Ovary (tissue), 7 donors: ENCODE measurements at regions not wholly inside any gene's neighbourhood (a gene's known extent, or its start where the extent isn't known, plus 50 kb on each side); places are given as distances from the start of the nearest gene placed in this dataset.

Source experiments
- DNase-seq, 5 donors: peaks; one replicate each; pipeline ENCODE4 v3.0.0-alpha.2; 2019 to 2020
- H3K27ac ChIP-seq, 2 donors: fragments of 200-600 bp; one replicate each; pipeline versions ENCODE4 v1.5.1 to v1.8.0; 2019 to 2022
- H3K27me3 ChIP-seq: fragments of 200-600 bp; one replicate; pipeline ENCODE4 v1.8.0; 2022
- H3K36me3 ChIP-seq: fragments of 200-600 bp; sonication (generic); one replicate; pipeline ENCODE4 v1.5.1; 2019
- H3K4me1 ChIP-seq: one replicate; pipeline ENCODE4 v1.8.1; 2013; ENCODE audit warnings: mild to moderate bottlenecking, moderate library complexity; ENCODE audit not compliant: insufficient read depth
- H3K4me3 ChIP-seq: fragments of 200-600 bp; sonication (generic); one replicate; pipeline ENCODE4 v1.5.1; 2017
- H3K9me3 ChIP-seq, 2 donors: fragments of 200-600 bp in 1 of 2; sonication (generic) in 1 of 2; one replicate each; pipeline versions ENCODE4 v1.5.1 to v1.8.1; 2013 to 2019; ENCODE audit warnings: mild to moderate bottlenecking in 1 of 2, moderate library complexity in 1 of 2
- CTCF ChIP-seq, 3 donors: fragments of 450-650 bp in 2 of 3; fragments of 200-600 bp in 1 of 3; IDR thresholded peaks; one replicate each; pipeline versions ENCODE4 v1.5.1 to v1.8.0; 2016 to 2022; ENCODE audit warnings: antibody characterized with exemption in 3 of 3, mild to moderate bottlenecking in 1 of 3
- EP300 ChIP-seq: sonication (generic); formaldehyde crosslinking; IDR thresholded peaks from one replicate; pipeline ENCODE4 v1.6.1; 2017; ENCODE audit warnings: antibody characterized with exemption
- POLR2A ChIP-seq: fragments of 450-650 bp; IDR thresholded peaks from one replicate; pipeline ENCODE4 v1.6.1; 2017; ENCODE audit warnings: antibody characterized with exemption, mild to moderate bottlenecking, moderate library complexity
- WGBS, 3 donors: extraction: QIAGEN DNeasy Blood & Tissue Kit in 1 of 3; methylation state at CpG; one replicate each; pipeline versions ENCODE4 v1.1.5 to v1.1.7; 2013 to 2017; 5-methylcytosine and 5-hydroxymethylcytosine counted together
- intact Hi-C, 4 donors: fragments of 100-400 bp; cut with DNase I; formaldehyde crosslinking; loops; one replicate each; pipeline versions ENCODE4 v1.11.0 to v1.15.1; 2022 to 2023
- donor health status: DM: no; HTN: no; CAD: no; lungs with moderate emphysema.
- donor health status: DM: no; HTN: no; CAD: no.
- donor health status: Bipolar disorder and iron deficiency.
- donor health status: DM: no; HTN: no; CAD: no.
- donor health status: DM: yes; HTN: yes; CAD: no.

DNA sequence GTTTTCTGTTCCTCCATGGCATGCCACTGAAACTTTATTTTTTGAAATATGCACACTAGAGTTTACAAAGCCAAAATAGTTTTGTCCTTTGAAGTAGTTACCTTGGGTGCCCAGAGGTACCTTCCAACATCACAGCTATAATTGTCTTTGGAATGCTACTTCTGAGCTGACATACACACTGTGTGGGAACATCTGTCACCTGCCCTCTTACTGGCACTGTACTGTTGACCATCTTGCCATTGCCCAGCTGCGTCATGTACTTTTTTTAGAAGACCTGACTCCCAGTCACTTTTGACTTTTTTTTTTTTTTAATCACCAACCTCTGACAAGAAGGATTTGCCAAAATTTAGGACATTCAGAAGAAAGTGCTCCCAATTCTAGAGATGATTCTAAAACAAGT is 200.5 kb upstream of the CXorf66 start:
- TF ChIP-seq EP300 (no peak), CTCF (IDR thresholded peaks at IDR 0.05) (no peak), POLR2A (no peak)
- no peak for DNase-seq
- no peak overlapping the region for H3K4me3 ChIP-seq
- no peaks in the 10 kb centered on the region for H3K36me3 ChIP-seq
- WGBS, 3 donors, result 73 to 84% (median 74%) methylated on average over 1 of the region's 1 CpG
- H3K27ac ChIP-seq, result no peak overlapping the region
- H3K4me1 ChIP-seq, result no peaks in the 10 kb centered on the region
- H3K27me3 ChIP-seq, result no peaks in the 10 kb centered on the region
- H3K9me3 ChIP-seq, result no peaks in the 10 kb centered on the region
- intact Hi-C loops, result no loop called here

GRCh38 chrX:140164391-140164790 is 199.1 kb upstream of the CXorf66 start:
- Histone ChIP-seq H3K27me3 (no peaks in the 10 kb centered on the region), H3K9me3 (no peaks in the 10 kb centered on the region), H3K4me3 (no peak overlapping the region), H3K36me3 (no peaks in the 10 kb centered on the region), H3K27ac (no peak overlapping the region), H3K4me1 (no peaks in the 10 kb centered on the region)
- intact Hi-C loops, result no loop called here
- 43 to 47% (median 45%) methylated on average over 5 of the region's 5 CpGs for WGBS, 3 donors
- no peak for TF ChIP-seq EP300
- TF ChIP-seq POLR2A, result no peak
- TF ChIP-seq CTCF (IDR thresholded peaks at IDR 0.05), result no peak
- DNase-seq, result no peak

GRCh38 chrX:140163371-140164159 is 198.2 kb upstream of the CXorf66 start:
- 64 to 82% (median 75%) methylated on average over 3 of the region's 3 CpGs for WGBS, 3 donors
- no peak overlapping the region for H3K27ac ChIP-seq
- H3K4me1 ChIP-seq, result no peaks in the 10 kb centered on the region
- no peaks in the 10 kb centered on the region for H3K36me3 ChIP-seq
- no peak overlapping the region for H3K4me3 ChIP-seq
- no peak for TF ChIP-seq EP300
- no peak for TF ChIP-seq CTCF (IDR thresholded peaks at IDR 0.05)
- no peak for TF ChIP-seq POLR2A
- H3K9me3 ChIP-seq, result no peaks in the 10 kb centered on the region
- no peak for DNase-seq
- intact Hi-C loops, result no loop called here
- H3K27me3 ChIP-seq, result no peaks in the 10 kb centered on the region

DNA sequence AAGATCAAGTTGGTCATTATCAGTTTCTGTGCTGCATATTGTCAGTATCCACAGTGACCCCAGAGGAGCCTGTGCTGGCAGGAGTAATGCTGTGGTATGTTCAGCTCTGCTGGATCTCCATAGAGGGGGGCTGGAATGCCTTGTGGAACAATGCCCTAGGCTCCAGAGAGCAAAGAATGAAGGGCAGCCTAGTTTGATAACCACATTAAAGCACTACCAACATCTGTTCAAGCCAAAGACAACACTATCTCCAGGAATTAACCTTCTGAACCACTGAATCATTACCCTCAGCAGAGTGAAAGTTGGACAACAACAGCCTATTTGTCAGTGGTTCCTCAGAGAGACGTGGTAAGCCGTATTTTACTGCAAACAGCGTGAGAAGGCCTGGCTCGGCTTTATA is 192.3 kb upstream of the CXorf66 start:
- TF ChIP-seq POLR2A (no peak), EP300 (no peak), CTCF (IDR thresholded peaks at IDR 0.05) (no peak)
- H3K4me3 ChIP-seq, result no peak overlapping the region
- H3K9me3 ChIP-seq, result no peaks in the 10 kb centered on the region

More for the DNA sequence above, 192.3 kb upstream of the CXorf66 start:
- no peaks in the 10 kb centered on the region for H3K27me3 ChIP-seq
- intact Hi-C loops, result loop anchor here in 1 of 4 donors (10.0 kb wide), 1 partner anchor 93 kb away; no protein-coding TSS in a partner anchor
- H3K4me1 ChIP-seq, result no peaks in the 10 kb centered on the region
- H3K27ac ChIP-seq, result no peak overlapping the region
- WGBS, 3 donors, result 34 to 38% (median 37%) methylated on average over 4 of the region's 4 CpGs
- DNase-seq, result no peak
- H3K36me3 ChIP-seq, result no peaks in the 10 kb centered on the region
